Right renal cortex interstitium (tissue), 3 donors: ENCODE measurements at regions not wholly inside any gene's neighbourhood (a gene's known extent, or its start where the extent isn't known, plus 50 kb on each side); places are given as distances from the start of the nearest gene placed in this dataset.
"Not testable (repeated sequence)": the region's sequence is repeated elsewhere in the genome, so short reads cannot be mapped to it uniquely, and the experiment has no call there.

Experiments
- DNase-seq, 3 donors: peaks; one replicate each; pipeline ENCODE4 v3.0.0-alpha.2; 2013; ENCODE audit warnings: low read depth in 3 of 3, low spot score in 2 of 3

DNA sequence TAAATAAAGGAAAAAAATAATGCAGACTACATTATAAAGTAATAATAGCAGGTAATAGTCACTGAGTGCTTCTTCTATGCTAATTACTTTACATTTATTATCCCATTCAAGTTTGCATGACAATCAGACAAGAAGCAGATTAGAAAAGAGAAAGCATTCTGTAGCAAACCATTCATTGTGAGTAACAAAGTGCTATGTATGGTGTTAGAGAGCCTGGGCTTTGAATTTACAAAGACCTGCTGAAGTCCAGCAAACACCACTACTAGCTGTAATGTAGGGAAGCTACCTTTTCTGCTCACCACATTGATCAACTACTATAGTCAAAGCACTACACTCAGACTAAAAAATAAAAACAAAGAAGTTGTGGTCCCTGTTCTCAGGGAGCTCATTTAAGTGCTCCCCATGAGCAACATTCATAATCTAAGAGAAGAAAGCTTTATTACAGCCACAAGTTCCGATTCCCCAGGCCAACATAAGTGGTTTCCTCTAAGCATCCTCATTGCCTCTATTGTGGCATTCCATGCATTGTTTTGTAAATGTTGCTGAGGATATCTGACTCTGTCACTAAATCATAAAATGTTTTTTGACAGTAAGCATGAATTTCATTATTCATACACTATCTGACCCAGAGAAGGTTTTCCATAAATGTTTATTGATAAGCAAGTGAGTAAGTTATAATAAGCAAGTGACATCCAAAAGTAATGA is 108.5 kb downstream of the FOXD4L6 start:
- not testable (repeated sequence) for DNase-seq

DNA sequence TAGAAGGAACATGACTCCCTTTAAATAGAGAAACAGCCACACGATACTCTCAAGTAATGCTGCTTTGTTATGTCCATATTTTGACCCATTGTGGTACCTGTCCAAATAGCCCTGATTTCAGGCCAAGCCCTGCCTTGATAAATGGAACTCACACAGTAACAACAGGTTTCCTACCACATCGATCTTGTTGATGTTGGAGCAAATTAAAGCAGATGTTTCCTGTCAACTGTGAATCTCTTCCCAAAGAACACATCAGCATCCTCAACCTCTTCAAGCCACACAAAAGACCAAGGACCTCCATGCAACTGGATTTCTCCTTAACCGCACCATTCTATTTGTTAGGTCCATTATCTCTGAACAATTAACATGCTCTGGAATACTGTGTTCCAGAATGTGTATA is 109.5 kb downstream of the FOXD4L6 start:
- not testable (repeated sequence) for DNase-seq

GRCh38 chr9:41016699-41017098 is 111.8 kb downstream of the FOXD4L6 start:
- DNase-seq, result not testable (repeated sequence)

DNA sequence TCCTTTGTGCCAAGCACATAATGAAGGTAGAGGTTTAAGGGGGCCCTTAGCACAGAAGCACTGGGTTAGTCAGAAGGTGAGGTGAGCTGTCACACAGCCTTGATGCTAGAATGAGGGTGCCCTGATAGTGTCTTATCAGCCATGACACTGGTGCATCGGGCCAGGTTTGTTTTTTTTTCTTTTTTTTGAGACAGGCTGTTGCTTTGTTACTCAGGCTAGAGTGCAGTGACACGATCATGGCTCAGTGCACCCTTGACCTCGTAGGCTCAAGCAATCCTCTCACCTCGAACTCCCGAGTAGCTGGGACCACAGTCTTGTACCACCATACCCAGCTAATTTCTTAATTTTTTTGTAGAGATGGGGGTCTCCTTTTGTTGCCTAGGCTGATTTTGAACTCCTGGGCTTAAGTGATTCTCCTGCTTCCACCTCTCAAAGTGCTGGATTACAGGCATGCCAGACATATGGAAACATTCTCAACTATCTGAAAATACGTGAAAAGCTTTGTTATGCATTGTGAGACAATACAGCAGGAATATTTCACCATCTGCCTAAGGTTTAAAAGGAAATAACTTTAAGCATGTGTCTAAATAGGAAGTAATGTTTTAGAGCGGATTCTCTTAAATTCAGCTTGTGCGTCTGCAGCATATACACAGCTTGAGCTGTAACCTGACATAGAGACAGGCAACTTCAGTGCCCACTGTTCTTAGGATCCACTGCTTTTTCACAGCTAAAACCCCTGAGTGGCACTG is 128.4 kb downstream of the FOXD4L6 start:
- DNase-seq, result not testable (repeated sequence)

DNA sequence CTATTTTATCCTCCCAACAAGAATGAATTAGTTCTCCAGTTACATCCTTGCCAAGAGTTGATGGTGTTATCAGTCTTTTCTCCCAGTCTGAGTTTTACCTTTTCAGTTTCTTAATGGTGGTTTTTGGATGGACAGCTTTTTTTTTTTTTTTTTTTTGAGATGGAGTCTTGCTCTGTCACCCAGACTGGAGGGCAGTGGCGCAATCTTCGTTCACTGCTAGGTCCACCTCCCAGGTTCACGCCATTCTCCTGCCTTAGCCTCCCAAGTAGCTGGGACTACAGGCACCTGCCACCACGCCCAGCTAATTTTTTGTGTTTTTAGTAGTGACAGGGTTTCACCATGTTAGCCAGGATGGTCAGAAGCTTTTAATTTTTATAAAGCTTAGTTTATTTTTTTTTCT is 133.0 kb downstream of the FOXD4L6 start:
- DNase-seq, result not testable (repeated sequence)

DNA sequence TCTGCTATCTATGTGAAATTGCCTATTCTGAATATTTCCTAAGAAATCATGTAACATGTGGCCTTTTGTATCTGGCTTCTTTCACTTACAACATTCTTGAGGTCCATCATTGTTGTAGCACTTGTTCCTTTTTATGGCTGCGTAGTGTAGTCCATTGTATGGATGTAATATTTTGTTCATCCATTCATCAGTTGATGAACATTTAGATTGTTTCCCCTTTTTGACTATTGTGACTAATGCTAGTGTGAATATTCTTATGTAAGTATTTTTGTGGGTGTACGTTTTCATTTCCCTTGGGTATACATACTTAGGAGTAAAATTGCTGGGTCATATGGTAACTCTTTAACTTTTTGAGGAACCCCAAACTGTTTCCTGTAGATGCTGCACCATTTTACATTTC is 134.6 kb downstream of the FOXD4L6 start:
- not testable (repeated sequence) for DNase-seq

GRCh38 chr9:40993375-40993774 is 135.1 kb downstream of the FOXD4L6 start:
- not testable (repeated sequence) for DNase-seq

GRCh38 chr9:40992472-40992821 is 136.0 kb downstream of the FOXD4L6 start:
- DNase-seq, result peak in 1 of 3 donors; percentile 45

GRCh38 chr9:40991741-40992471 is 136.6 kb downstream of the FOXD4L6 start:
- peak; percentile 95 to 99 (median 96) for DNase-seq

- DNase-seq, result peak in 1 of 3 donors; percentile 14
Measured at GRCh38 chr9:40991100-40991740, 137.3 kb downstream of the FOXD4L6 start.

DNA sequence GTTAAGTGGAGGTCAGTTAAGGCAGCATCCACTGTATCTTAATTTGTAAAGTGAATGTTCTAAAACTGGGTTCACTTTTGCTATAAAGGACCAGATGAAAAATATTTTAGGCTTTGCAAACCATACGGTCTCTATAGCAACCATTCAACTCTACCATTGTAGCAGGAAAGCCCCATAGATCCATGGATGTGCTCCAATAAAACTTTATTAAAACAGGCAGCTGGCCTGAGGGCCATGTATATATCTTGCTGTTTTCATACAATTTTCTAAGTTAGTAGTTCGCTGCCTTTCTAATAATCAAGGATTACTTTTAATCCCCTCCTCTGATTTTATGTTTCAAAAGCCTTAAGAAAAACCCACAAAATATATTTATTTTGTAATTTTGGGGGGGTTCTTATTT is 142.1 kb downstream of the FOXD4L6 start:
- not testable (repeated sequence) for DNase-seq

GRCh38 chr9:40975351-40975750 is 153.1 kb downstream of the FOXD4L6 start:
- not testable (repeated sequence) for DNase-seq

DNA sequence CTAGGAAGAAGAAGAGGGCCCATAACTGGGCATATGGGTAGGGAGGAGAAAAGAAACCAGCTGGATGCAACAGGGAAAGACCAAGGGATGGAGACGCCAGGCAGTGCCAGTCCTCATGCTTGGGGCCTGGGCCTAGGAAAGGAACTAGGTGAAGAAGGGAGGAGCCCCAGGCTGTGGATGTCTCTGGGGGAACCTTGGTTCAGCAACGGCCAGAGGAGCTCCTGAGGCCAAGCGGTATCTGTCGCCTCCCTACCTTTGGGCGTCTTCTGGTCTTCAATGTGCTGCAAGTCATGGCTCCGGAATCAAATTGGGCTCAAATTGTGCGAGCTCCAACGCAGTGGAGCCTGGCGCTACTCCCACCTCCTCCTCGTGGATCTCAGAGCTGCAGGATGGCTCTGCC is 153.6 kb downstream of the FOXD4L6 start:
- not testable (repeated sequence) for DNase-seq

DNA sequence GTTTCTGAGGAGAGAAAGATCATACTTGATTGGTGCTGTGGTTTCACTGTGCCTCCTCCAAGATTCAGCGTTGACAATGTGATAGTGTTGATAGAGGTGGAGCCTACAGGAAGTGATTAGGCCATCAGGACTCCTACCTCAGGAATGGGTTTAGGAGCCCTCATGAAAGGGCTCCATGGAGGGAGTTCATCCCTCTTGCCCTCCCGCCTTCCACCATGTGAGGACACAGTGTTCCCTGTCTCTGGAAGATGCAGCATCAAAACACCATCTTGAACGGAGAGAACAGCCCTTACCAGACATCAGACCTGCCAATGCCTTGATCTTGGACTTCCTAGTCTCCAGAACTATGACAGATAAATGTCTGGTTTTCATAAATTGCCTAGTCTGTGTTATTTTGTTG is 156.7 kb downstream of the FOXD4L6 start:
- DNase-seq, result not testable (repeated sequence)

DNA sequence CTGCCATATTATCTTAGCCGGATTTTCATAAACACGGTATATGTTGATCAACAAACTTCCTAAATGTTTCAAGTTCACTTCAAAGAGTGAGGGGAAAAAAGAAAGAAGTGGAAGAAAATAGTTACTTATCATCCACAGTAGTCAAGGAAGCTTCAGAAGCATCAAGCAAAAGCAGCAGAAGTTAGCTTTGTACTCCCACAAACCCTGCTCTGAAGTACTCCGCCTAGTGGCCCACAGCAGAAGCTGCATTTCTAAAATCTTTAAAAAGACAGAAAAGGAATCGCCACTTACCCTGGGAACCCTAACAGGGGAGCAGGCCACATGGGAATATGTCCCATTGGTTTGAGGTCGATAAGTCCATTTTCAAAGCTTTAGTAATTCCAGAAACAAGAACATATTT is 158.1 kb downstream of the FOXD4L6 start:
- not testable (repeated sequence) for DNase-seq

- not testable (repeated sequence) for DNase-seq
Measured at GRCh38 chr9:40962461-40962860, 166.0 kb downstream of the FOXD4L6 start.

GRCh38 chr9:40951876-40952494 is 176.5 kb downstream of the FOXD4L6 start:
- not testable (repeated sequence) for DNase-seq

- not testable (repeated sequence) for DNase-seq
Measured at GRCh38 chr9:40946228-40946627, 182.3 kb downstream of the FOXD4L6 start.

DNA sequence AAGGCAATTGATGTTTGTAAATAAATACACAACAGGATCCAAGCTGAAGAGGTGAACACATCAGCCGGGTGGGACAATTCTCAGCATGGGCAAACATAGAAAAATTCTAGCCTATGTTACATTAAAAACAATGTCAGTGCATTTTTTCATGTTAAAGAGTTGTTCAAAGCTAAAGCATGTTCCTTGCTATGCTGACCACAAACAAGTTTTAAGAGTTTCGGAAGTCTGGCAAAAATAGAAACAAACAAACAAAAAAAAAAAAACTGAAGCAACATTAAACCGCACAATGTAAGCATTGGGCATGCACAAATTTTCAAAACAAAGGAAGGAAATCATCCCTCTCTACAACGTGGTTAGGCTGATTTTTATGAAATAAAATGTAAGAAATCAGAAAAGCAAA is 185.8 kb downstream of the FOXD4L6 start:
- DNase-seq, result not testable (repeated sequence)

DNA sequence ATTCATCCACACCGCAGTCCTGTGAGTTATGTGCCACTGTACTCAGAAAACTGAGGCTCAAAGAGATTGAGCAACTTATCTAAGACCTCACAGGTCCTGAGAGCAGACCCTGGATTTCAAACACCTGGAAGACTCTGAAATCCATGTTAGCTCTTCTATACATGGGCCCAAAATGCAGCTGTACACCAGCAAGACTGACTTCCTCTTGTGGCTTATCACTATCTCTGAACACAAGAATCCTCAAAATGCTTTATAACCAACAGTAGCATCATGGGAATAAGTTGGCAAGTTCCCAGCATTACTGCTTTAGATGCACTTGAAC is 188.6 kb downstream of the FOXD4L6 start:
- not testable (repeated sequence) for DNase-seq
